Transverse colon (tissue), 4 donors: ENCODE measurements at regions not wholly inside any gene's neighbourhood (a gene's known extent, or its start where the extent isn't known, plus 50 kb on each side); places are given as distances from the start of the nearest gene placed in this dataset.

Experiments
- DNase-seq: peaks from one replicate; pipeline ENCODE4 v3.0.0-alpha.2; 2019
- H3K27ac ChIP-seq, 4 donors: fragments of 200-600 bp; sonication (generic); 2 replicates each; pipeline ENCODE4 v1.5.1; 2016 to 2018; ENCODE audit warnings: inconsistent platforms in 4 of 4
- H3K27me3 ChIP-seq: fragments of 200-600 bp; sonication (generic); 2 replicates; pipeline ENCODE4 v1.5.1; 2017; ENCODE audit warnings: inconsistent platforms
- H3K36me3 ChIP-seq, 4 donors: fragments of 200-600 bp; sonication (generic); 2 replicates each; pipeline ENCODE4 v1.5.1; 2017 to 2019; ENCODE audit warnings: inconsistent platforms in 4 of 4
- H3K4me1 ChIP-seq, 4 donors: fragments of 200-600 bp; sonication (generic); 2 replicates each; pipeline ENCODE4 v1.5.1; 2017 to 2020; ENCODE audit warnings: inconsistent platforms in 4 of 4
- H3K4me3 ChIP-seq, 4 donors: fragments of 200-600 bp; sonication (generic); 1 replicate in 1 of 4; 2 replicates in 3 of 4; pipeline versions ENCODE4 v1.5.1 to v1.6.1; 2017 to 2019; ENCODE audit warnings: inconsistent platforms in 4 of 4
- H3K9me3 ChIP-seq, 2 donors: fragments of 200-600 bp; sonication (generic); 2 replicates each; pipeline ENCODE4 v1.5.1; 2017 to 2019; ENCODE audit warnings: inconsistent platforms in 2 of 2
- CTCF ChIP-seq, 5 experiments: fragments of 200-600 bp in 3 of 5; fragments of 450-650 bp in 2 of 5; sonication (generic) in 3 of 5; IDR thresholded peaks; 1 replicate in 2 of 5; 2 replicates in 3 of 5; pipeline ENCODE4 v1.5.1; 2016 to 2017; ENCODE audit warnings: antibody characterized with exemption in 5 of 5, inconsistent platforms in 3 of 5, mild to moderate bottlenecking in 2 of 5, moderate library complexity in 1 of 5
- EP300 ChIP-seq: sonication (generic); formaldehyde crosslinking; IDR thresholded peaks from one replicate; pipeline ENCODE4 v1.6.1; 2017; ENCODE audit warnings: antibody characterized with exemption, low read depth
- POLR2A ChIP-seq: fragments of 450-650 bp; IDR thresholded peaks from one replicate; pipeline ENCODE4 v1.6.1; 2016; ENCODE audit warnings: antibody characterized with exemption, mild to moderate bottlenecking, moderate library complexity
- POLR2AphosphoS5 ChIP-seq, 3 donors: sonication (generic); formaldehyde crosslinking; IDR thresholded peaks; one replicate each; pipeline ENCODE4 v1.6.1; 2016; ENCODE audit warnings: antibody characterized with exemption in 3 of 3
- WGBS, 2 donors: methylation state at CpG; one replicate each; pipeline ENCODE4 v1.1.5; 2018; ENCODE audit warnings: low coverage in 1 of 2; 5-methylcytosine and 5-hydroxymethylcytosine counted together
- in situ Hi-C, 4 donors: fragments of 200-750 bp; cut with MboI; loops; one replicate each; pipeline versions ENCODE4 v1.15.0 to v1.15.1; 2017; ENCODE audit warnings: low sequenced_read_pairs in 3 of 4, low pct_ligation_motif_present in 1 of 4, low pct_unique_long_range_greater_than_20kb in 1 of 4
- intact Hi-C: fragments of 100-400 bp; cut with DNase I; formaldehyde crosslinking; loops from one replicate; pipeline ENCODE4 v1.15.1; 2023; ENCODE audit warnings: low total_unique reads

GRCh38 chr4:149973181-149973580, 105.1 kb upstream of the DCLK2 start:
- H3K27ac ChIP-seq: no peak overlapping the region
- 76 to 93% methylated on average over 2 of the region's 2 CpGs for WGBS, 2 donors
- no peak for DNase-seq
- no peak for TF ChIP-seq CTCF (IDR thresholded peaks at IDR 0.05)
- TF ChIP-seq EP300: no peak
- no peak for TF ChIP-seq POLR2A
- no peak for TF ChIP-seq POLR2AphosphoS5 (IDR thresholded peaks at IDR 0.05)
- no peaks in the 10 kb centered on the region for H3K36me3 ChIP-seq
- H3K4me3 ChIP-seq: no peak overlapping the region
- in situ Hi-C loops: no loop called here
- H3K4me1 ChIP-seq: no peaks in the 10 kb centered on the region
- no peaks in the 10 kb centered on the region for H3K9me3 ChIP-seq
- intact Hi-C loops: no loop called here
- H3K27me3 ChIP-seq: no peaks in the 10 kb centered on the region

GRCh38 chr4:149975172-149975571, 103.1 kb upstream of the DCLK2 start:
- Histone ChIP-seq H3K9me3 (no peaks in the 10 kb centered on the region), H3K4me1 (no peaks in the 10 kb centered on the region), H3K27me3 (no peaks in the 10 kb centered on the region), H3K27ac (no peak overlapping the region), H3K4me3 (no peak overlapping the region), H3K36me3 (no peaks in the 10 kb centered on the region)
- TF ChIP-seq POLR2AphosphoS5 (IDR thresholded peaks at IDR 0.05) (no peak), CTCF (IDR thresholded peaks at IDR 0.05) (no peak), EP300 (no peak), POLR2A (no peak)
- intact Hi-C loops (no loop called here), in situ Hi-C loops (loop anchor here in 1 of 4 donors (25.0 kb wide), 1 partner anchor 887 kb away; no protein-coding TSS in a partner anchor)
- 78 to 87% methylated on average over 1 of the region's 1 CpG for WGBS, 2 donors
- DNase-seq: no peak

- no peak for DNase-seq
- 58 to 65% methylated on average over 1 to 7 of the region's 7 CpGs for WGBS, 2 donors
- no peaks in the 10 kb centered on the region for H3K9me3 ChIP-seq
- intact Hi-C loops (loop anchor here (10.0 kb wide), 1 partner anchor 895 kb away; no protein-coding TSS in a partner anchor), in situ Hi-C loops (loop anchor here in 3 of 4 donors (5.0 to 25.0 kb wide), 3 partner anchors 882 to 892 kb away; no protein-coding TSS in a partner anchor)
- no peak for TF ChIP-seq CTCF (IDR thresholded peaks at IDR 0.05)
- no peak for TF ChIP-seq POLR2A
- no peak for TF ChIP-seq POLR2AphosphoS5 (IDR thresholded peaks at IDR 0.05)
- TF ChIP-seq EP300: no peak
- no peak overlapping the region for H3K27ac ChIP-seq
- H3K4me3 ChIP-seq: no peak overlapping the region
- H3K36me3 ChIP-seq: no peaks in the 10 kb centered on the region
- no peaks in the 10 kb centered on the region for H3K27me3 ChIP-seq
- peaks cover 0 to 5% (median 0%) of the 10 kb centered on the region in 4 donors for H3K4me1 ChIP-seq
These were observed 98.0 kb upstream of the DCLK2 start for GRCh38 chr4:149980121-149980682.

GRCh38 chr4:149980941-149981340, 97.3 kb upstream of the DCLK2 start:
- intact Hi-C loops: loop anchor here (10.0 kb wide), 1 partner anchor 894 kb away; no protein-coding TSS in a partner anchor
- Histone ChIP-seq H3K36me3 (no peaks in the 10 kb centered on the region), H3K27ac (no peak overlapping the region), H3K27me3 (no peaks in the 10 kb centered on the region), H3K4me3 (no peak overlapping the region), H3K4me1 (peaks cover 0 to 5% (median 0%) of the 10 kb centered on the region in 4 donors), H3K9me3 (no peaks in the 10 kb centered on the region)
- in situ Hi-C loops: loop anchor here in 3 of 4 donors (5.0 to 25.0 kb wide), 3 partner anchors 881 to 891 kb away; no protein-coding TSS in a partner anchor
- peak; percentile 69 to 76 (median 74) for TF ChIP-seq CTCF (IDR thresholded peaks at IDR 0.05)
- TF ChIP-seq POLR2A: no peak
- no peak for TF ChIP-seq POLR2AphosphoS5 (IDR thresholded peaks at IDR 0.05)
- TF ChIP-seq EP300: no peak
- DNase-seq: peak; percentile 60
- 19% methylated on average over 6 of the region's 6 CpGs for WGBS, 2 donors
